Calu3 (cell line): ENCODE measurements at regions not wholly inside any gene's neighbourhood (a gene's known extent, or its start where the extent isn't known, plus 50 kb on each side); places are given as distances from the start of the nearest gene placed in this dataset.
"Not testable (repeated sequence)": the region's sequence is repeated elsewhere in the genome, so short reads cannot be mapped to it uniquely, and the experiment has no call there.

Source experiments
- BruUV-seq: library from RNA; stranded (reverse); fragments of 400-500 nt; replicated peaks from 2 replicates; lab custom pipeline; 2021; lab: Mats Ljungman, UMichigan
- CTCF ChIA-PET: fragments of 300-600 bp; sonication (Branson Sonifier 250); formaldehyde crosslinking; loops from one replicate; lab custom pipeline; 2022; ENCODE audit warnings: antibody characterized with exemption; lab: Charles Lee
- DNase-seq: peaks from one replicate; pipeline ENCODE4 v3.0.0; 2022
- H3K27ac Mint-ChIP-seq: one replicate; pipeline ENCODE4 v1.8.0; 2022; ENCODE audit warnings: mixed read lengths; ENCODE audit not compliant: unreplicated experiment
- H3K27me3 Mint-ChIP-seq: one replicate; pipeline ENCODE4 v1.8.0; 2022; ENCODE audit warnings: mixed read lengths; ENCODE audit not compliant: unreplicated experiment
- H3K36me3 Mint-ChIP-seq: one replicate; pipeline ENCODE4 v1.8.0; 2022; ENCODE audit warnings: mild to moderate bottlenecking, moderate library complexity, mixed read lengths; ENCODE audit not compliant: insufficient read depth, unreplicated experiment
- H3K4me1 Mint-ChIP-seq: one replicate; pipeline ENCODE4 v1.8.0; 2022; ENCODE audit warnings: mild to moderate bottlenecking, low read depth, mixed read lengths; ENCODE audit not compliant: unreplicated experiment
- H3K4me3 Mint-ChIP-seq: one replicate; pipeline ENCODE4 v1.8.0; 2022; ENCODE audit warnings: mild to moderate bottlenecking, low read depth, moderate library complexity, mixed read lengths; ENCODE audit not compliant: unreplicated experiment
- H3K9me3 Mint-ChIP-seq: one replicate; pipeline ENCODE4 v1.8.0; 2022; ENCODE audit warnings: low read depth, mixed read lengths; ENCODE audit not compliant: unreplicated experiment
- intact Hi-C: fragments of 100-400 bp; cut with micrococcal nuclease; formaldehyde crosslinking; loops from one replicate; pipeline ENCODE4 v1.10.0; 2022; ENCODE audit not compliant: unreplicated experiment
- TF ChIP-seq, protein P1 (sequence below): fragments of 200-600 bp; IDR thresholded peaks from one replicate; pipeline ENCODE4 v1.8.0; 2022; ENCODE audit warnings: antibody characterized with exemption; ENCODE audit not compliant: unreplicated experiment

DNA sequence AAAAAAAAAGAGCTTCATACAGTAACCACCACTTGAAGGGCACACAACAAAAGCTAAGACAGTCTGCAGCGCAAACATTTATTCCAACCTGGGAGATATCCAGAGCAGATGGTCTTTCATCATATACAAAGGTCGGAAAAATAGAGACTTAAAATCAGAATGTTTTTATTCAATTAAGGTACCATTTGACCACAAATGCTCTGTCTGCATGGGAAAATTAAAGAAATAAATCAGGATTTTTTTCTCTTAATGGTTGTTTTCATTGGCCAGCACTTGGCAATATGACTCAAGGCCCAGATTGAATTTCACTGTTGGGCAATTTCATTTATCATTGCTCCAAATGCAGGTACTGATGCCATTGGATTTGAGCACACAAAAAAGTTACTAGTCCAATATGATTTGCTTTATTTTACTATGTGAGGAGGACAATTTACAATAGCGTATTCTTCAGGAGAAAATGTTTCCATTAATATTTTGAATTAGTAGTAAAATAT is 145.9 kb upstream of the AGTR1 start:
- DNase-seq: no peak
- intact Hi-C loops: no loop called here
- Mint-ChIP-seq H3K9me3 (no peaks in the 10 kb centered on the region), H3K27ac (no peak overlapping the region), H3K4me1 (no peaks in the 10 kb centered on the region), H3K27me3 (no peaks in the 10 kb centered on the region), H3K36me3 (no peaks in the 10 kb centered on the region), H3K4me3 (no peak overlapping the region)
- CTCF ChIA-PET: no interaction called here
- TF ChIP-seq, protein P1, sequence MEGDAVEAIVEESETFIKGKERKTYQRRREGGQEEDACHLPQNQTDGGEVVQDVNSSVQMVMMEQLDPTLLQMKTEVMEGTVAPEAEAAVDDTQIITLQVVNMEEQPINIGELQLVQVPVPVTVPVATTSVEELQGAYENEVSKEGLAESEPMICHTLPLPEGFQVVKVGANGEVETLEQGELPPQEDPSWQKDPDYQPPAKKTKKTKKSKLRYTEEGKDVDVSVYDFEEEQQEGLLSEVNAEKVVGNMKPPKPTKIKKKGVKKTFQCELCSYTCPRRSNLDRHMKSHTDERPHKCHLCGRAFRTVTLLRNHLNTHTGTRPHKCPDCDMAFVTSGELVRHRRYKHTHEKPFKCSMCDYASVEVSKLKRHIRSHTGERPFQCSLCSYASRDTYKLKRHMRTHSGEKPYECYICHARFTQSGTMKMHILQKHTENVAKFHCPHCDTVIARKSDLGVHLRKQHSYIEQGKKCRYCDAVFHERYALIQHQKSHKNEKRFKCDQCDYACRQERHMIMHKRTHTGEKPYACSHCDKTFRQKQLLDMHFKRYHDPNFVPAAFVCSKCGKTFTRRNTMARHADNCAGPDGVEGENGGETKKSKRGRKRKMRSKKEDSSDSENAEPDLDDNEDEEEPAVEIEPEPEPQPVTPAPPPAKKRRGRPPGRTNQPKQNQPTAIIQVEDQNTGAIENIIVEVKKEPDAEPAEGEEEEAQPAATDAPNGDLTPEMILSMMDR: no peak
- no TSS peak for BruUV-seq

DNA sequence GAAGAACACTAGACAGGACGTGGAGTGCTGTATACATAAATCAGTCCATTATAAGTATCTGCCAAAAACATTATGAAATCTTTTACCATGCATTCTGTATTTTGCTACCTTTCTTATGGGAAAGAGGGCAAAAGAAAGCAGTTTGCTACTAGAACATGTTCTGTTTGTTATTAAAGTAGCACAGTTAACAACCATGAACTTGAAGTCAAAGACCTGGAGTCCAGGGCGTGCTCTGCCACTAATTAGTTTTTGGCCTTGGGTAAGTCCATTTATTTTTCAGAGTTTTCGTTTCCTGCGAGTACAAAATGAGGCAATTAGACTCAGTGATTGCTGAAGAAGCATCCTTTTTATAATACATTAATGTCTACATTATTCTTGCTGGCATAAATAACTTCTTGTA is 143.3 kb upstream of the AGTR1 start:
- H3K27ac Mint-ChIP-seq: no peak overlapping the region

DNA sequence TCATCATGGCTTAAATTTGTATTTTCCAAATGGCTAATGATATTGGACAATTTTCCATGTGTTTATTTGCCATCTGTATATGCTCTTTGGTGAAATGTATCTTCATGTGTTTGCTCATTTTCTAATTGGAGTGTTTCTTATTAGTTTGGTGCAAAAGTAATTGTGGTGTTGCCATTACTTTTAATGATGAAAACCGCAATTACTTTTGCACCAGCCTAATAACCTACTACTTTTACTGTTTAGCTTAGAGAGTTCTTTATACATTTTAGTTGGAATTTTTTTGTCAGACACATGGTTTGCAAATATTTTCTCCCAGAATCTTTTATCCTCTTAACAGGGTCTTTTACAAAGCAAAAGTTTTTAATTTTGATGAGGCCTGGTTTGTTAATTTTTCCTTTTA is 141.0 kb upstream of the AGTR1 start:
- intact Hi-C loops: no loop called here
- Mint-ChIP-seq H3K36me3 (no peaks in the 10 kb centered on the region), H3K27me3 (no peaks in the 10 kb centered on the region), H3K27ac (no peak overlapping the region), H3K4me3 (no peak overlapping the region), H3K9me3 (peaks cover under 1% of the 10 kb centered on the region), H3K4me1 (no peaks in the 10 kb centered on the region)
- TF ChIP-seq, protein P1: no peak
- no peak for DNase-seq
- CTCF ChIA-PET: no interaction called here
- BruUV-seq: no TSS peak

More for the DNA sequence above, 143.3 kb upstream of the AGTR1 start:
- no peak for DNase-seq
- BruUV-seq: no TSS peak
- H3K27me3 Mint-ChIP-seq: no peaks in the 10 kb centered on the region
- intact Hi-C loops: no loop called here
- TF ChIP-seq, protein P1: no peak
- no peaks in the 10 kb centered on the region for H3K9me3 Mint-ChIP-seq
- no peaks in the 10 kb centered on the region for H3K36me3 Mint-ChIP-seq
- no peak overlapping the region for H3K4me3 Mint-ChIP-seq
- no peaks in the 10 kb centered on the region for H3K4me1 Mint-ChIP-seq
- CTCF ChIA-PET: interaction anchor here (0.6 kb wide), 1 partner anchor 9 kb away, joined by 3 read pairs; no protein-coding TSS in a partner anchor

DNA sequence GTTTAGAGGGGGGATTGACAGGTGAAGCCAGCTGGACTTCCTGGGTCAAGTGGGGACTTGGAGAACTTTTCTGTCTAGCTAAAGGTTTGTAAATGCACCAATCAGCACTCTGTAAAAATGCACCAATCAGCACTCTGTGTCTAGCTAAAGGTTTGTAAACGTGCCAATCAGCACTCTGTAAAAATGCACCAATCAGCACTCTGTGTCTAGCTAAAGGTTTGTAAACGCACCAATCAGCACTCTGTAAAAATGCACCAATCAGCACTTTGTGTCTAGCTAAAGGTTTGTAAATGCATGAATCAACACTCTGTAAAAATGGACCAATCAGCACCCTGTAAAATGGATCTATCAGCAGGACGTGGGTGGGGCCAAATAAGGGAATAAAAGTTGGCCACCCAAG is 120.1 kb upstream of the AGTR1 start:
- CTCF ChIA-PET, H3K9me3 Mint-ChIP-seq, H3K27me3 Mint-ChIP-seq, H3K4me3 Mint-ChIP-seq, intact Hi-C loops, H3K4me1 Mint-ChIP-seq, BruUV-seq, DNase-seq, H3K36me3 Mint-ChIP-seq, H3K27ac Mint-ChIP-seq: not testable (repeated sequence)

DNA sequence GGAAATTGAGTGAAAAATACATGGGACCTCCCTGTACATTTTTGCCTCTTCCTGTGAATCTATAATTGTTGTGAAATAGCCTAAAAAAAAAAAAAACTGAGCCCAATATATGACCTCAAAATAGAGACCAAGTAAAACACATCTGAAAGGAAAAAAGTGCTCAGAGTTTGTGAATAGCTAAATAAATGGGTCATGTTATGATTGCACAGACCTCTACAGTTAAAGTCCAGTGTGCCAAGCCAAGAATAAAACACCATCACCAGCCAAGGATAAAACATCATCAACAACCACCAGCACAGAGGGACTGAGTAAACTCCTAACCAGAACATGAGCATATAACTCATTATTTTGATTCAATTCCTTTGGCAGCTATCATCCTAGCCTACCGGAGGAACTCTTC is 115.6 kb upstream of the AGTR1 start:
- CTCF ChIA-PET: no interaction called here

More for the DNA sequence above, 115.6 kb upstream of the AGTR1 start:
- DNase-seq: no peak
- Mint-ChIP-seq H3K4me1 (no peaks in the 10 kb centered on the region), H3K27ac (no peak overlapping the region), H3K9me3 (no peaks in the 10 kb centered on the region), H3K27me3 (no peaks in the 10 kb centered on the region), H3K4me3 (no peak overlapping the region), H3K36me3 (no peaks in the 10 kb centered on the region)
- TF ChIP-seq, protein P1: no peak
- no TSS peak for BruUV-seq
- intact Hi-C loops: no loop called here
